ENCODE measurements at regions not wholly inside any gene's neighbourhood (a gene's known extent, or its start where the extent isn't known, plus 50 kb on each side); places are given as distances from the start of the nearest gene placed in this dataset.

DNA sequence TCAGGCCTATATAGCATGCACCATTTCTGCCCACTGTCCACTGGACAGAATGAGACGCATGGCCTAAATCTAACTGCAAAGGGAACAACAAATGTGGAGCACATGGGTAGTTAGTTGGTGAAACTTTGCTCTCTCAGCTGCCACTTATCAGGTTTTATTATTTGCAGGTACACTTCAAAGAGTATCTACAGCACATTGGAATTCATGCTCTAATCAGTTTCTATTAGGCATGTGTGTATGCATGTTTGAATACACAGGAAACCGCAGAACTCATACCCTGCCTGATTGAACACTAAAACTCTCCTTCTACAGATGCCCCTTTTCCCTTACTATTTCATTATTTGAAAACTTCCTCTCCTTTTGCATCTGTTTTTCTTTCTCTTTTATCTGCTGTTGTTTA, 97.4 kb upstream of the HSF2 start:
- DNase-seq (no peak), ATAC-seq (no peak)
- H3K9me3 ChIP-seq (ENCODE audit: low read length): no peaks in the 10 kb centered on the region
- H4K20me1 ChIP-seq (ENCODE audit: low read length): no peaks in the 10 kb centered on the region
- no peaks in the 10 kb centered on the region for H3K36me3 ChIP-seq (ENCODE audit: low read depth, low read length)
- no peaks in the 10 kb centered on the region for H3K79me2 ChIP-seq (ENCODE audit: low read length)
- BruUV-seq (replicated peaks): no TSS peak
- TF ChIP-seq EZH2phosphoT487 (IDR thresholded peaks at IDR 0.05; ENCODE audit: borderline replicate concordance, low read length) (no peak), EZH2 (IDR thresholded peaks at IDR 0.05; ENCODE audit: low read length, unreplicated experiment) (no peak)
- TF ChIP-seq, protein P1, sequence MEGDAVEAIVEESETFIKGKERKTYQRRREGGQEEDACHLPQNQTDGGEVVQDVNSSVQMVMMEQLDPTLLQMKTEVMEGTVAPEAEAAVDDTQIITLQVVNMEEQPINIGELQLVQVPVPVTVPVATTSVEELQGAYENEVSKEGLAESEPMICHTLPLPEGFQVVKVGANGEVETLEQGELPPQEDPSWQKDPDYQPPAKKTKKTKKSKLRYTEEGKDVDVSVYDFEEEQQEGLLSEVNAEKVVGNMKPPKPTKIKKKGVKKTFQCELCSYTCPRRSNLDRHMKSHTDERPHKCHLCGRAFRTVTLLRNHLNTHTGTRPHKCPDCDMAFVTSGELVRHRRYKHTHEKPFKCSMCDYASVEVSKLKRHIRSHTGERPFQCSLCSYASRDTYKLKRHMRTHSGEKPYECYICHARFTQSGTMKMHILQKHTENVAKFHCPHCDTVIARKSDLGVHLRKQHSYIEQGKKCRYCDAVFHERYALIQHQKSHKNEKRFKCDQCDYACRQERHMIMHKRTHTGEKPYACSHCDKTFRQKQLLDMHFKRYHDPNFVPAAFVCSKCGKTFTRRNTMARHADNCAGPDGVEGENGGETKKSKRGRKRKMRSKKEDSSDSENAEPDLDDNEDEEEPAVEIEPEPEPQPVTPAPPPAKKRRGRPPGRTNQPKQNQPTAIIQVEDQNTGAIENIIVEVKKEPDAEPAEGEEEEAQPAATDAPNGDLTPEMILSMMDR (conservative IDR thresholded peaks at IDR 0.05; ENCODE audit: low read depth, low read length): no peak
- H3K9me2 ChIP-seq (replicated peaks; ENCODE audit: low read length): no peaks in the 10 kb centered on the region
- ChIA-PET CTCF (no interaction called here), POLR2A (ENCODE audit: unreplicated experiment) (no interaction called here)
- peaks cover 9% of the 10 kb centered on the region; the same call in 1 of the 2 replicates for H3K27me3 ChIP-seq (ENCODE audit: low read length)
- H3F3A ChIP-seq (ENCODE audit: low read length, unreplicated experiment): no peaks in the 10 kb centered on the region
- H2AFZ ChIP-seq (ENCODE audit: low read length): no peak overlapping the region
- no peak overlapping the region for H3K27ac ChIP-seq (ENCODE audit: low read length)
- H3K4me3 ChIP-seq (ENCODE audit: low read length): no peak overlapping the region
- no peak overlapping the region for H3K4me2 ChIP-seq (ENCODE audit: low read length)
- no peaks in the 10 kb centered on the region for H3K4me1 ChIP-seq (ENCODE audit: insufficient read depth, low read length)
- intact Hi-C loops (cut with micrococcal nuclease): no loop called here
- no peak overlapping the region for H3K9ac ChIP-seq (ENCODE audit: low read length)

DNA sequence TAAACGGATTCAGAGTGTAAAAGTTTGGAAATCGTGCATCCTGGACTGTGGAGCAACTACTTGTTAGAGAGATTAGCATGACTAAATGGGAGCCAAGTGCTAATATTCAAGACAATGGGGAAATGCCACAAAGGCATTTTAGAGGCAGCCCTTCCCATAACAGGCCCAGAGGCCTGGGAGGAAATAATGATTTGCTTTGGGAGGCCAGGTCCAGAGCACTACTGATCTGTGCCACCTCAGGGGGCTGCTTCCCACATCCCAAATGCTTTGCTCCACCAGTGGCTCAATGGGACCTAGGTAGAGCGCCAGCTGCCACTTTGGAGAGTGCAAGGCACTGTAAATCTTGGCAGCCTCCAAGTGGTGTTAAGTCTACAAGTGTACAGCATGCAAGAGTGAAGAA, 91.9 kb upstream of the HSF2 start:
- intact Hi-C loops (cut with micrococcal nuclease): no loop called here
- no peak for DNase-seq
- no peak for TF ChIP-seq EZH2 (IDR thresholded peaks at IDR 0.05; ENCODE audit: low read length, unreplicated experiment)
- no peak for TF ChIP-seq EZH2phosphoT487 (IDR thresholded peaks at IDR 0.05; ENCODE audit: borderline replicate concordance, low read length)
- TF ChIP-seq, protein P1 (conservative IDR thresholded peaks at IDR 0.05; ENCODE audit: low read depth, low read length): no peak
- H3K27ac ChIP-seq (ENCODE audit: low read length): no peak overlapping the region
- no peaks in the 10 kb centered on the region for H3K36me3 ChIP-seq (ENCODE audit: low read depth, low read length)
- no peaks in the 10 kb centered on the region for H3F3A ChIP-seq (ENCODE audit: low read length, unreplicated experiment)
- no peak overlapping the region for H3K4me3 ChIP-seq (ENCODE audit: low read length)
- no peaks in the 10 kb centered on the region for H3K9me3 ChIP-seq (ENCODE audit: low read length)
- H3K27me3 ChIP-seq (ENCODE audit: low read length): no peaks in the 10 kb centered on the region
- H3K4me2 ChIP-seq (ENCODE audit: low read length): no peak overlapping the region
- no peaks in the 10 kb centered on the region for H4K20me1 ChIP-seq (ENCODE audit: low read length)
- no peak overlapping the region for H2AFZ ChIP-seq (ENCODE audit: low read length)
- no peaks in the 10 kb centered on the region for H3K9me2 ChIP-seq (replicated peaks; ENCODE audit: low read length)
- POLR2A ChIA-PET (ENCODE audit: unreplicated experiment): no interaction called here
- no TSS peak for BruUV-seq (replicated peaks)
- H3K4me1 ChIP-seq (ENCODE audit: insufficient read depth, low read length): no peaks in the 10 kb centered on the region
- ATAC-seq: no peak
- CTCF ChIA-PET: no interaction called here
- H3K79me2 ChIP-seq (ENCODE audit: low read length): no peaks in the 10 kb centered on the region
- no peak overlapping the region for H3K9ac ChIP-seq (ENCODE audit: low read length)

DNA sequence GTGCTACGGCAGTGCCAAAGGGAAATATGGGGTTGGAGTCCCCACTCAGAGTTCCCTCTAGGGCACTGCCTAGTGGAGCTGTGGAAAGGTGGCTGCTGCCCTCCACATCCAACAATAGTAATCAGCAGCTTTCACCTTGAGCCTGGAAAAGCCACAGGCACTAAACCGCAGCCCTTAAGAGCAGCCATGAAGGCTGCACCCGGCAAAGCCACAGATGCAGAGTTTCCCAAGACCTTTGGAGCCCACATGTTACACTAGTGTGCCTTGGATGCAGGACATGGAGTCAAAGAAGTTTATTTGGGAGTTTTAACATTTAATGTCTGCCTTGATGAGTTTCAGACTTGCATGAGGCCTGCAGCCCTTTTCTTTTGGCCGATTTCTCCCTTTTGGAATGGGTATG, 91.4 kb upstream of the HSF2 start:
- BruUV-seq (replicated peaks): no TSS peak
- CTCF ChIA-PET: no interaction called here

More for the DNA sequence above, 91.4 kb upstream of the HSF2 start:
- no peak overlapping the region for H3K27ac ChIP-seq (ENCODE audit: low read length)
- no peak overlapping the region for H2AFZ ChIP-seq (ENCODE audit: low read length)
- DNase-seq: no peak
- no peaks in the 10 kb centered on the region for H3K9me3 ChIP-seq (ENCODE audit: low read length)
- H3K36me3 ChIP-seq (ENCODE audit: low read depth, low read length): no peaks in the 10 kb centered on the region
- no peaks in the 10 kb centered on the region for H4K20me1 ChIP-seq (ENCODE audit: low read length)
- no peak overlapping the region for H3K9ac ChIP-seq (ENCODE audit: low read length)
- no peaks in the 10 kb centered on the region for H3K27me3 ChIP-seq (ENCODE audit: low read length)
- no peaks in the 10 kb centered on the region for H3F3A ChIP-seq (ENCODE audit: low read length, unreplicated experiment)
- POLR2A ChIA-PET (ENCODE audit: unreplicated experiment): no interaction called here
- intact Hi-C loops (cut with micrococcal nuclease): no loop called here
- H3K4me1 ChIP-seq (ENCODE audit: insufficient read depth, low read length): no peaks in the 10 kb centered on the region
- no peaks in the 10 kb centered on the region for H3K79me2 ChIP-seq (ENCODE audit: low read length)
- H3K4me3 ChIP-seq (ENCODE audit: low read length): no peak overlapping the region
- no peak overlapping the region for H3K4me2 ChIP-seq (ENCODE audit: low read length)
- no peaks in the 10 kb centered on the region for H3K9me2 ChIP-seq (replicated peaks; ENCODE audit: low read length)
- TF ChIP-seq EZH2phosphoT487 (IDR thresholded peaks at IDR 0.05; ENCODE audit: borderline replicate concordance, low read length) (no peak), EZH2 (IDR thresholded peaks at IDR 0.05; ENCODE audit: low read length, unreplicated experiment) (no peak)
- TF ChIP-seq, protein P1 (conservative IDR thresholded peaks at IDR 0.05; ENCODE audit: low read depth, low read length): no peak
- ATAC-seq: no peak

Data from PC-3 (cell line).